Activated B cell treated with CpG ODN at 0.5 μM for 24 hours (primary cell): ENCODE measurements at regions not wholly inside any gene's neighbourhood (a gene's known extent, or its start where the extent isn't known, plus 50 kb on each side); places are given as distances from the start of the nearest gene placed in this dataset.

Source experiments
- ATAC-seq: fragments of 200-7000 bp; cut with Tn5 transposase; one replicate; pipeline ENCODE4 v1.10.0; 2021; ENCODE audit warnings: low read depth, mild to moderate bottlenecking, moderate library complexity
- CTCF ChIA-PET: fragments of 350-600 bp; sonication (Branson Sonifier 250); formaldehyde crosslinking; loops from one replicate; lab custom pipeline; 2021; ENCODE audit warnings: antibody characterized with exemption; lab: Charles Lee
- POLR2A ChIA-PET: fragments of 350-600 bp; sonication (Branson Sonifier 250); formaldehyde crosslinking; loops from one replicate; lab custom pipeline; 2021; ENCODE audit warnings: antibody characterized with exemption; lab: Charles Lee
- DNase-seq: peaks from one replicate; pipeline ENCODE4 v3.0.0; 2022
- H3K27ac Mint-ChIP-seq: one replicate; pipeline ENCODE4 v1.8.0; 2020; ENCODE audit warnings: mixed read lengths
- H3K27me3 Mint-ChIP-seq: one replicate; pipeline ENCODE4 v1.8.0; 2021; ENCODE audit warnings: mixed read lengths
- H3K36me3 Mint-ChIP-seq: one replicate; pipeline ENCODE4 v1.8.0; 2021; ENCODE audit warnings: low read depth, mixed read lengths
- H3K4me1 Mint-ChIP-seq: one replicate; pipeline ENCODE4 v1.8.0; 2021; ENCODE audit warnings: mixed read lengths
- H3K4me3 Mint-ChIP-seq: one replicate; pipeline ENCODE4 v1.8.0; 2020; ENCODE audit warnings: mild to moderate bottlenecking, mixed read lengths
- H3K9me3 Mint-ChIP-seq: one replicate; pipeline ENCODE4 v1.8.0; 2020; ENCODE audit warnings: mixed read lengths
- CTCF ChIP-seq: fragments of 200-600 bp; IDR thresholded peaks from one replicate; pipeline ENCODE4 v1.8.0; 2022; ENCODE audit warnings: antibody characterized with exemption, mild to moderate bottlenecking
- intact Hi-C: fragments of 100-400 bp; cut with micrococcal nuclease; formaldehyde crosslinking; loops from one replicate; pipeline ENCODE4 v1.15.1; 2024

- ChIA-PET CTCF (no interaction called here), POLR2A (no interaction called here)
- Mint-ChIP-seq H3K4me3 (no peak overlapping the region), H3K27me3 (no peaks in the 10 kb centered on the region), H3K9me3 (no peaks in the 10 kb centered on the region), H3K27ac (no peak overlapping the region), H3K4me1 (no peaks in the 10 kb centered on the region), H3K36me3 (no peaks in the 10 kb centered on the region)
- intact Hi-C loops: no loop called here
- no peak for ATAC-seq
- DNase-seq: no peak
- no peak for TF ChIP-seq CTCF
These were observed 1089.3 kb upstream of the CELF4 start for GRCh38 chr18:38654946-38655345.

GRCh38 chr18:38651736-38652135 lies 1086.1 kb upstream of the CELF4 start:
- Mint-ChIP-seq H3K27ac (no peak overlapping the region), H3K9me3 (no peaks in the 10 kb centered on the region), H3K27me3 (no peaks in the 10 kb centered on the region), H3K4me3 (no peak overlapping the region), H3K36me3 (no peaks in the 10 kb centered on the region), H3K4me1 (no peaks in the 10 kb centered on the region)
- no peak for TF ChIP-seq CTCF
- DNase-seq: no peak
- ChIA-PET POLR2A (interaction anchor here (0.6 kb wide), 1 partner anchor 8 kb away, joined by 3 read pairs; no protein-coding TSS in a partner anchor), CTCF (no interaction called here)
- intact Hi-C loops: no loop called here
- ATAC-seq: no peak

GRCh38 chr18:38648179-38648578 lies 1082.6 kb upstream of the CELF4 start:
- ChIA-PET POLR2A (no interaction called here), CTCF (no interaction called here)
- TF ChIP-seq CTCF: no peak
- ATAC-seq (no peak), DNase-seq (no peak)
- no peak overlapping the region for H3K4me3 Mint-ChIP-seq
- no peaks in the 10 kb centered on the region for H3K4me1 Mint-ChIP-seq
- no peaks in the 10 kb centered on the region for H3K36me3 Mint-ChIP-seq
- H3K9me3 Mint-ChIP-seq: no peaks in the 10 kb centered on the region
- H3K27ac Mint-ChIP-seq: no peak overlapping the region
- H3K27me3 Mint-ChIP-seq: no peaks in the 10 kb centered on the region
- intact Hi-C loops: no loop called here

GRCh38 chr18:38646296-38646695 lies 1080.7 kb upstream of the CELF4 start:
- no peaks in the 10 kb centered on the region for H3K36me3 Mint-ChIP-seq
- CTCF ChIA-PET: no interaction called here
- POLR2A ChIA-PET: interaction anchor here (0.5 kb wide), 1 partner anchor 68 kb away, joined by 3 read pairs; no protein-coding TSS in a partner anchor
- intact Hi-C loops: no loop called here
- no peaks in the 10 kb centered on the region for H3K9me3 Mint-ChIP-seq
- H3K4me3 Mint-ChIP-seq: no peak overlapping the region
- H3K27ac Mint-ChIP-seq: no peak overlapping the region
- ATAC-seq (no peak), DNase-seq (no peak)
- no peaks in the 10 kb centered on the region for H3K4me1 Mint-ChIP-seq
- no peaks in the 10 kb centered on the region for H3K27me3 Mint-ChIP-seq
- no peak for TF ChIP-seq CTCF

- no peak overlapping the region for H3K4me3 Mint-ChIP-seq
- H3K4me1 Mint-ChIP-seq: no peaks in the 10 kb centered on the region
- intact Hi-C loops: no loop called here
- H3K9me3 Mint-ChIP-seq: no peaks in the 10 kb centered on the region
- ChIA-PET CTCF (no interaction called here), POLR2A (no interaction called here)
- no peak for DNase-seq
- H3K27me3 Mint-ChIP-seq: no peaks in the 10 kb centered on the region
- no peaks in the 10 kb centered on the region for H3K36me3 Mint-ChIP-seq
- ATAC-seq: no peak
- H3K27ac Mint-ChIP-seq: no peak overlapping the region
- TF ChIP-seq CTCF: no peak
These were observed 1079.5 kb upstream of the CELF4 start for GRCh38 chr18:38644875-38645641.
